Ovary (tissue), 7 donors: ENCODE measurements at regions not wholly inside any gene's neighbourhood (a gene's known extent, or its start where the extent isn't known, plus 50 kb on each side); places are given as distances from the start of the nearest gene placed in this dataset.

Experiments used
- DNase-seq, 5 donors: peaks; one replicate each; pipeline ENCODE4 v3.0.0-alpha.2; 2019 to 2020
- H3K27ac ChIP-seq, 2 donors: fragments of 200-600 bp; one replicate each; pipeline versions ENCODE4 v1.5.1 to v1.8.0; 2019 to 2022
- H3K27me3 ChIP-seq: fragments of 200-600 bp; one replicate; pipeline ENCODE4 v1.8.0; 2022
- H3K36me3 ChIP-seq: fragments of 200-600 bp; sonication (generic); one replicate; pipeline ENCODE4 v1.5.1; 2019
- H3K4me1 ChIP-seq: one replicate; pipeline ENCODE4 v1.8.1; 2013; ENCODE audit warnings: mild to moderate bottlenecking, moderate library complexity; ENCODE audit not compliant: insufficient read depth
- H3K4me3 ChIP-seq: fragments of 200-600 bp; sonication (generic); one replicate; pipeline ENCODE4 v1.5.1; 2017
- H3K9me3 ChIP-seq, 2 donors: fragments of 200-600 bp in 1 of 2; sonication (generic) in 1 of 2; one replicate each; pipeline versions ENCODE4 v1.5.1 to v1.8.1; 2013 to 2019; ENCODE audit warnings: mild to moderate bottlenecking in 1 of 2, moderate library complexity in 1 of 2
- CTCF ChIP-seq, 3 donors: fragments of 450-650 bp in 2 of 3; fragments of 200-600 bp in 1 of 3; IDR thresholded peaks; one replicate each; pipeline versions ENCODE4 v1.5.1 to v1.8.0; 2016 to 2022; ENCODE audit warnings: antibody characterized with exemption in 3 of 3, mild to moderate bottlenecking in 1 of 3
- EP300 ChIP-seq: sonication (generic); formaldehyde crosslinking; IDR thresholded peaks from one replicate; pipeline ENCODE4 v1.6.1; 2017; ENCODE audit warnings: antibody characterized with exemption
- POLR2A ChIP-seq: fragments of 450-650 bp; IDR thresholded peaks from one replicate; pipeline ENCODE4 v1.6.1; 2017; ENCODE audit warnings: antibody characterized with exemption, mild to moderate bottlenecking, moderate library complexity
- WGBS, 3 donors: extraction: QIAGEN DNeasy Blood & Tissue Kit in 1 of 3; methylation state at CpG; one replicate each; pipeline versions ENCODE4 v1.1.5 to v1.1.7; 2013 to 2017; 5-methylcytosine and 5-hydroxymethylcytosine counted together
- intact Hi-C, 4 donors: fragments of 100-400 bp; cut with DNase I; formaldehyde crosslinking; loops; one replicate each; pipeline versions ENCODE4 v1.11.0 to v1.15.1; 2022 to 2023
- donor health status: DM: no; HTN: no; CAD: no; lungs with moderate emphysema.
- donor health status: DM: no; HTN: no; CAD: no.
- donor health status: Bipolar disorder and iron deficiency.
- donor health status: DM: no; HTN: no; CAD: no.
- donor health status: DM: yes; HTN: yes; CAD: no.

GRCh38 chr16:80039777-80040176 lies 439.2 kb upstream of the MAF start:
- H3K27me3 ChIP-seq, result no peaks in the 10 kb centered on the region
- H3K4me1 ChIP-seq, result peaks cover 6% of the 10 kb centered on the region
- no peak for DNase-seq
- H3K4me3 ChIP-seq, result no peak overlapping the region
- H3K27ac ChIP-seq, result no peak overlapping the region
- H3K36me3 ChIP-seq, result no peaks in the 10 kb centered on the region
- WGBS, 3 donors, result 83 to 91% (median 90%) methylated on average over 2 of the region's 2 CpGs
- intact Hi-C loops, result no loop called here
- no peaks in the 10 kb centered on the region for H3K9me3 ChIP-seq
- TF ChIP-seq CTCF (IDR thresholded peaks at IDR 0.05) (no peak), POLR2A (no peak), EP300 (no peak)

- TF ChIP-seq POLR2A (no peak), CTCF (IDR thresholded peaks at IDR 0.05) (no peak), EP300 (no peak)
- DNase-seq, result no peak
- H3K27me3 ChIP-seq, result no peaks in the 10 kb centered on the region
- WGBS, 3 donors, result 62 to 85% (median 76%) methylated on average over 6 of the region's 6 CpGs
- no peak overlapping the region for H3K4me3 ChIP-seq
- H3K4me1 ChIP-seq, result peaks cover 6% of the 10 kb centered on the region
- H3K9me3 ChIP-seq, result no peaks in the 10 kb centered on the region
- no peak overlapping the region for H3K27ac ChIP-seq
- no peaks in the 10 kb centered on the region for H3K36me3 ChIP-seq
- intact Hi-C loops, result no loop called here
Measured at GRCh38 chr16:80038566-80038965, 438.0 kb upstream of the MAF start.

- H3K27ac ChIP-seq, result no peak overlapping the region
- WGBS, 3 donors, result 83 to 91% (median 90%) methylated on average over 8 of the region's 8 CpGs
- no peaks in the 10 kb centered on the region for H3K27me3 ChIP-seq
- H3K36me3 ChIP-seq, result no peaks in the 10 kb centered on the region
- no peaks in the 10 kb centered on the region for H3K9me3 ChIP-seq
- TF ChIP-seq EP300 (no peak), CTCF (IDR thresholded peaks at IDR 0.05) (no peak), POLR2A (no peak)
- H3K4me3 ChIP-seq, result no peak overlapping the region
- H3K4me1 ChIP-seq, result peaks cover 4% of the 10 kb centered on the region
- intact Hi-C loops, result no loop called here
- no peak for DNase-seq
Measured at GRCh38 chr16:80034948-80035663, 434.6 kb upstream of the MAF start.

GRCh38 chr16:80034469-80034826 lies 433.9 kb upstream of the MAF start:
- peaks cover 6% of the 10 kb centered on the region for H3K4me1 ChIP-seq
- no peak overlapping the region for H3K27ac ChIP-seq
- intact Hi-C loops, result no loop called here
- no peak for DNase-seq
- whole genome bisulfite sequencing, 3 donors, result 94 to 96% (median 95%) methylated on average over 4 of the region's 4 CpGs
- no peaks in the 10 kb centered on the region for H3K27me3 ChIP-seq
- H3K4me3 ChIP-seq, result no peak overlapping the region
- no peak for TF ChIP-seq POLR2A
- H3K36me3 ChIP-seq, result no peaks in the 10 kb centered on the region
- no peaks in the 10 kb centered on the region for H3K9me3 ChIP-seq

- intact Hi-C loops, result no loop called here
- DNase-seq, result no peak
- Histone ChIP-seq H3K4me1 (peaks cover 6% of the 10 kb centered on the region), H3K27ac (no peak overlapping the region), H3K9me3 (no peaks in the 10 kb centered on the region), H3K27me3 (no peaks in the 10 kb centered on the region), H3K36me3 (no peaks in the 10 kb centered on the region), H3K4me3 (no peak overlapping the region)
- WGBS, 3 donors, result 96 to 97% (median 97%) methylated on average over 3 of the region's 3 CpGs
- no peak for TF ChIP-seq POLR2A
- no peak for TF ChIP-seq CTCF (IDR thresholded peaks at IDR 0.05)
- TF ChIP-seq EP300, result no peak
Measured at GRCh38 chr16:80033783-80034468, 433.4 kb upstream of the MAF start.
